Psoas muscle (tissue), 7 donors: ENCODE measurements at regions not wholly inside any gene's neighbourhood (a gene's known extent, or its start where the extent isn't known, plus 50 kb on each side); places are given as distances from the start of the nearest gene placed in this dataset.

Experiments used
- ATAC-seq, 4 donors: fragments of 200-7000 bp; cut with Tn5 transposase; one replicate each; pipeline ENCODE4 v1.9.1; 2020; ENCODE audit warnings: moderate library complexity in 3 of 4, mild to moderate bottlenecking in 2 of 4
- DNase-seq, 2 donors: peaks; one replicate each; pipeline ENCODE4 v3.0.0-alpha.2; 2020
- H3K27ac ChIP-seq: fragments of 200-600 bp; one replicate; pipeline ENCODE4 v1.8.0; 2022
- H3K27me3 ChIP-seq, 3 donors: fragments of 200-600 bp in 1 of 3; one replicate each; pipeline versions ENCODE4 v1.6.1 to v1.8.0; 2013 to 2022; ENCODE audit warnings: low read length in 2 of 3, mild to moderate bottlenecking in 2 of 3, moderate library complexity in 1 of 3; ENCODE audit not compliant: insufficient read depth in 3 of 3
- H3K36me3 ChIP-seq, 2 donors: fragments of 200-600 bp in 1 of 2; one replicate each; pipeline versions ENCODE4 v1.6.1 to v1.8.0; 2013 to 2022; ENCODE audit warnings: low read depth in 1 of 2, mild to moderate bottlenecking in 1 of 2, moderate library complexity in 1 of 2; ENCODE audit not compliant: insufficient read depth in 1 of 2
- H3K4me1 ChIP-seq: fragments of 200-600 bp; one replicate; pipeline ENCODE4 v1.8.0; 2022
- H3K4me3 ChIP-seq: fragments of 200-600 bp; one replicate; pipeline ENCODE4 v1.8.0; 2022; ENCODE audit warnings: mild to moderate bottlenecking
- H3K9me3 ChIP-seq: fragments of 200-600 bp; one replicate; pipeline ENCODE4 v1.8.0; 2022
- CTCF ChIP-seq: fragments of 200-600 bp; IDR thresholded peaks from one replicate; pipeline ENCODE4 v1.8.0; 2022; ENCODE audit warnings: antibody characterized with exemption
- WGBS, 3 donors: extraction: QIAGEN DNeasy Blood & Tissue Kit; methylation state at CpG; one replicate each; pipeline versions ENCODE4 v1.1.6 to v1.1.7; 2013; 5-methylcytosine and 5-hydroxymethylcytosine counted together
- intact Hi-C, 2 donors: fragments of 100-400 bp; cut with DNase I; formaldehyde crosslinking; loops; one replicate each; pipeline versions ENCODE4 v1.11.0 to v1.14.2; 2022
- donor health status: healthy with polysubstance abuse.
- donor health status: DM: no; HTN: no; CAD: no; lungs with moderate emphysema.
- donor health status: Bipolar disorder and iron deficiency.
- donor health status: healthy.
- donor health status: DM: yes; HTN: yes; CAD: no.
- donor health status: DM: no; HTN: no; CAD: no.
- donor health status: DM: yes; HTN: yes; CAD: no.

- Histone ChIP-seq H3K4me3 (no peak overlapping the region), H3K27me3 (no peaks in the 10 kb centered on the region), H3K9me3 (no peaks in the 10 kb centered on the region), H3K36me3 (no peaks in the 10 kb centered on the region), H3K4me1 (no peaks in the 10 kb centered on the region), H3K27ac (no peak overlapping the region)
- no peak for DNase-seq
- no peak for ATAC-seq
- 68 to 72% (median 70%) methylated on average over 3 of the region's 3 CpGs for WGBS, 3 donors
- intact Hi-C loops, result no loop called here
- TF ChIP-seq CTCF, result no peak
These were observed 1388.0 kb upstream of the LRRTM1 start for GRCh38 chr2:81692566-81692965.

GRCh38 chr2:81675641-81676040, 1371.1 kb upstream of the LRRTM1 start:
- 60 to 68% (median 67%) methylated on average over 2 of the region's 2 CpGs for WGBS, 3 donors
- Histone ChIP-seq H3K4me3 (no peak overlapping the region), H3K27me3 (no peaks in the 10 kb centered on the region), H3K36me3 (no peaks in the 10 kb centered on the region), H3K27ac (no peak overlapping the region), H3K4me1 (no peaks in the 10 kb centered on the region), H3K9me3 (no peaks in the 10 kb centered on the region)
- DNase-seq (no peak), ATAC-seq (no peak)
- intact Hi-C loops, result no loop called here
- TF ChIP-seq CTCF, result no peak

GRCh38 chr2:81672923-81673322, 1368.4 kb upstream of the LRRTM1 start:
- H3K27ac ChIP-seq, result no peak overlapping the region
- ATAC-seq (no peak), DNase-seq (no peak)
- H3K4me3 ChIP-seq, result no peak overlapping the region
- H3K36me3 ChIP-seq, result no peaks in the 10 kb centered on the region
- intact Hi-C loops, result no loop called here
- H3K9me3 ChIP-seq, result no peaks in the 10 kb centered on the region
- no peak for TF ChIP-seq CTCF
- no peaks in the 10 kb centered on the region for H3K27me3 ChIP-seq
- H3K4me1 ChIP-seq, result no peaks in the 10 kb centered on the region

GRCh38 chr2:81672516-81672915, 1368.0 kb upstream of the LRRTM1 start:
- TF ChIP-seq CTCF, result no peak
- Histone ChIP-seq H3K36me3 (no peaks in the 10 kb centered on the region), H3K27ac (no peak overlapping the region), H3K4me3 (no peak overlapping the region), H3K9me3 (no peaks in the 10 kb centered on the region), H3K4me1 (no peaks in the 10 kb centered on the region), H3K27me3 (no peaks in the 10 kb centered on the region)
- 63 to 64% (median 63%) methylated on average over 5 of the region's 5 CpGs for WGBS, 3 donors
- DNase-seq (no peak), ATAC-seq (no peak)
- intact Hi-C loops, result no loop called here

GRCh38 chr2:81670885-81671284, 1366.3 kb upstream of the LRRTM1 start:
- ATAC-seq (no peak), DNase-seq (no peak)
- 85 to 93% (median 91%) methylated on average over 1 of the region's 1 CpG for WGBS, 3 donors
- no peak overlapping the region for H3K27ac ChIP-seq
- H3K4me3 ChIP-seq, result no peak overlapping the region
- H3K4me1 ChIP-seq, result no peaks in the 10 kb centered on the region
- intact Hi-C loops, result no loop called here
- H3K9me3 ChIP-seq, result no peaks in the 10 kb centered on the region
- TF ChIP-seq CTCF, result no peak
- no peaks in the 10 kb centered on the region for H3K36me3 ChIP-seq
- H3K27me3 ChIP-seq, result no peaks in the 10 kb centered on the region
